NB4 (cell line): ENCODE measurements at regions not wholly inside any gene's neighbourhood (a gene's known extent, or its start where the extent isn't known, plus 50 kb on each side); places are given as distances from the start of the nearest gene placed in this dataset.

Source experiments
- DNase-seq: peaks from one replicate; pipeline ENCODE4 v3.0.0; 2010; ENCODE audit warnings: low read depth
- H3K4me3 ChIP-seq: one replicate; pipeline ENCODE4 v1.5.1; 2011; ENCODE audit warnings: mild to moderate bottlenecking, low read depth, low read length, moderate library complexity
- MAX ChIP-seq: IDR thresholded peaks from 2 replicates; pipeline ENCODE4 v1.6.1; 2011; ENCODE audit warnings: low read depth, low read length
- MYC ChIP-seq: IDR thresholded peaks from 2 replicates; pipeline ENCODE4 v1.6.1; 2011; ENCODE audit warnings: low read depth, low read length
- POLR2A ChIP-seq: IDR thresholded peaks from 2 replicates; pipeline ENCODE4 v1.6.1; 2011; ENCODE audit warnings: mild to moderate bottlenecking; ENCODE audit not compliant: insufficient read length; ENCODE audit errors: extremely low read depth
- TF ChIP-seq, protein P1 (sequence below): IDR thresholded peaks from one replicate; pipeline ENCODE4 v1.5.1; 2012; ENCODE audit warnings: low read depth, low read length

DNA sequence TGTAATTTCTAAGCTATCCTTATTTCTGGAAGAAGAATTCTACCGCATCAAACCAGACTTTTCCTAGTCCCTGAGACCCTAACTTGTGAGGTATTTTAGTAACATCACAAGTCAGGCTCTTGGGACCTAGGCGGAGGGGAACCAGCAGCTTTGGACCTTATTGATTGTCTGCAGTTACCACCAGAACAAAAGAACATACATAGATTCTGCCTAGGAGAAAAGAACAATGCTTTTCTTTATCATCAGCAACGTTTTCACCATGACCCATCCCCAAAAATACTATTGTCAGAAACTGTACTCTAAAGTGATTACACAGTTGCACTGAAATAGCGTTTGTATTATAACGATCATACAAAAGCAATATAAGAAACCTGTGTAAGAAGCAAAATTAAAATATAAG is 860.4 kb downstream of the USP25 start:
- DNase-seq: no peak
- no peak overlapping the region for H3K4me3 ChIP-seq
- no peak for TF ChIP-seq MYC
- TF ChIP-seq POLR2A: no peak
- TF ChIP-seq, protein P1, sequence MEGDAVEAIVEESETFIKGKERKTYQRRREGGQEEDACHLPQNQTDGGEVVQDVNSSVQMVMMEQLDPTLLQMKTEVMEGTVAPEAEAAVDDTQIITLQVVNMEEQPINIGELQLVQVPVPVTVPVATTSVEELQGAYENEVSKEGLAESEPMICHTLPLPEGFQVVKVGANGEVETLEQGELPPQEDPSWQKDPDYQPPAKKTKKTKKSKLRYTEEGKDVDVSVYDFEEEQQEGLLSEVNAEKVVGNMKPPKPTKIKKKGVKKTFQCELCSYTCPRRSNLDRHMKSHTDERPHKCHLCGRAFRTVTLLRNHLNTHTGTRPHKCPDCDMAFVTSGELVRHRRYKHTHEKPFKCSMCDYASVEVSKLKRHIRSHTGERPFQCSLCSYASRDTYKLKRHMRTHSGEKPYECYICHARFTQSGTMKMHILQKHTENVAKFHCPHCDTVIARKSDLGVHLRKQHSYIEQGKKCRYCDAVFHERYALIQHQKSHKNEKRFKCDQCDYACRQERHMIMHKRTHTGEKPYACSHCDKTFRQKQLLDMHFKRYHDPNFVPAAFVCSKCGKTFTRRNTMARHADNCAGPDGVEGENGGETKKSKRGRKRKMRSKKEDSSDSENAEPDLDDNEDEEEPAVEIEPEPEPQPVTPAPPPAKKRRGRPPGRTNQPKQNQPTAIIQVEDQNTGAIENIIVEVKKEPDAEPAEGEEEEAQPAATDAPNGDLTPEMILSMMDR: no peak
- TF ChIP-seq MAX: no peak

GRCh38 chr21:16590641-16591292 is 861.0 kb downstream of the USP25 start:
- no peak overlapping the region for H3K4me3 ChIP-seq
- DNase-seq: no peak
- TF ChIP-seq MAX: no peak
- no peak for TF ChIP-seq POLR2A
- TF ChIP-seq, protein P1: no peak
- TF ChIP-seq MYC: no peak

DNA sequence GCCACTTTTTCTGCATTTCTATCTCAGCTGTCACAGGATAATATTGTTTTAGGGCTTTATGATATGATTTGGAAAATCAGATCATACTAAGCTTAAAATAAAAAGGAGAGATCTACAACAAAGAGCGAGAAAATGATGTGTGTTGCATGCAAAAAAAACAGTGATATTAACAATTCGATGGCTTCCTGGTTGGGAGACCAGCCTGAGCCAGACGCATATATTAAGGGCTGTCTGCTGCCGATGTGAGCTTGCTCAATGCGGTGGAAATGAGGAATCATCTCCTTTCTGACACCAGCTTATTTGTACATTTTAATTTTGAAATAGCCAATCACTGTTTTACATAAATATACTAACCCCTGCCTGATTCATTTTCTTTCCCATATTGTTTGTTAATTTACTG is 862.6 kb downstream of the USP25 start:
- DNase-seq: no peak
- TF ChIP-seq POLR2A: no peak
- TF ChIP-seq MAX: no peak
- TF ChIP-seq, protein P1: no peak
- no peak for TF ChIP-seq MYC
- no peak overlapping the region for H3K4me3 ChIP-seq

DNA sequence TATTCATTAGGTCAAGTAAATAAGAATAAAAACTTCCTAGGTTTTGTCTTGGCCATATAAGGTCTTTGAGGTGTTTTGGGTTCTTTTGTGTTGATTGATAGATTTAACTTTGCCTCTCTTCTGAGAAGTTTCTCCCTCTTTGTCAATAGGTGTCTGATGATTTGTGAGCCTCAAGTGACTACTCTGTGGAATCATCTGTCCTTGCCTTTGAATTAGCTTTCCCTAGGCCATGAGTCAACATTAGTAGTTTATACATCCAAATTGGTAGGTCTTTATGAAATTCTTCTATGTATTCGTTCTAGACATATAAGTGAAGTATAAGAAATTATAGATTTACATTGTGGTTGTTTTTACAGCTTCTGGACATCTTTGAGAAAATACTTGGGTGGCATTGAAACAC is 864.4 kb downstream of the USP25 start:
- DNase-seq: no peak
- no peak overlapping the region for H3K4me3 ChIP-seq
- no peak for TF ChIP-seq MYC
- no peak for TF ChIP-seq MAX
- TF ChIP-seq POLR2A: no peak
- TF ChIP-seq, protein P1: no peak

- TF ChIP-seq MYC (no peak), POLR2A (no peak), MAX (no peak)
- TF ChIP-seq, protein P1: no peak
- DNase-seq: no peak
- no peak overlapping the region for H3K4me3 ChIP-seq
Measured at GRCh38 chr21:16596369-16596768, 866.6 kb downstream of the USP25 start.
